Epithelial cell of proximal tubule (primary cell): ENCODE measurements at regions not wholly inside any gene's neighbourhood (a gene's known extent, or its start where the extent isn't known, plus 50 kb on each side); places are given as distances from the start of the nearest gene placed in this dataset.

Source experiments
- DNase-seq: peaks from one replicate; pipeline ENCODE4 v3.0.0-alpha.2; 2011; ENCODE audit warnings: low read depth
- H3K4me3 ChIP-seq: 2 replicates; pipeline ENCODE4 v1.5.1; 2011; ENCODE audit warnings: low read depth, mild to moderate bottlenecking, low read length
- TF ChIP-seq, protein P1 (sequence below): conservative IDR thresholded peaks from 2 replicates; pipeline ENCODE4 v1.5.1; 2012; ENCODE audit warnings: low read depth, mild to moderate bottlenecking, low read length

DNA sequence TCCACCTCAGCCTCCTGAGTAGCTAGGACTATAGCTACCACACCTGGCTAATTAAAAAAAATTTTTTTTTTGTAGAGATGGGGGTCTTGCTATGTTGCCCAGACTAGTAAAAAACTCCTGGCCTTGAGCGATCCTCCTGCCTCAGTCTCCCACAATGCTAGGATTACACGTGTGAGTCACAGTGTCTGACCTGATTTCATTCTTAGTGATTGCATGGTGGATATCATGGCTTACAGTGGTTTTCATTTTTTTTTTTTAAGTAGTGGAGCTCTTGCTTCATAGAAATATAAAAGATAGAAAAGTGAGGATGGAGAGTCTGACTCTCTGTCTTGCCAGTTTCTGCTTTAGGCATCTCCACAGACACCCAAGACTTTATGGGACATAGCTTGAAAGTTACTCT is 83.6 kb downstream of the CDC42EP3 start:
- no peak for DNase-seq
- TF ChIP-seq, protein P1, sequence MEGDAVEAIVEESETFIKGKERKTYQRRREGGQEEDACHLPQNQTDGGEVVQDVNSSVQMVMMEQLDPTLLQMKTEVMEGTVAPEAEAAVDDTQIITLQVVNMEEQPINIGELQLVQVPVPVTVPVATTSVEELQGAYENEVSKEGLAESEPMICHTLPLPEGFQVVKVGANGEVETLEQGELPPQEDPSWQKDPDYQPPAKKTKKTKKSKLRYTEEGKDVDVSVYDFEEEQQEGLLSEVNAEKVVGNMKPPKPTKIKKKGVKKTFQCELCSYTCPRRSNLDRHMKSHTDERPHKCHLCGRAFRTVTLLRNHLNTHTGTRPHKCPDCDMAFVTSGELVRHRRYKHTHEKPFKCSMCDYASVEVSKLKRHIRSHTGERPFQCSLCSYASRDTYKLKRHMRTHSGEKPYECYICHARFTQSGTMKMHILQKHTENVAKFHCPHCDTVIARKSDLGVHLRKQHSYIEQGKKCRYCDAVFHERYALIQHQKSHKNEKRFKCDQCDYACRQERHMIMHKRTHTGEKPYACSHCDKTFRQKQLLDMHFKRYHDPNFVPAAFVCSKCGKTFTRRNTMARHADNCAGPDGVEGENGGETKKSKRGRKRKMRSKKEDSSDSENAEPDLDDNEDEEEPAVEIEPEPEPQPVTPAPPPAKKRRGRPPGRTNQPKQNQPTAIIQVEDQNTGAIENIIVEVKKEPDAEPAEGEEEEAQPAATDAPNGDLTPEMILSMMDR = no peak
- no peak overlapping the region for H3K4me3 ChIP-seq

DNA sequence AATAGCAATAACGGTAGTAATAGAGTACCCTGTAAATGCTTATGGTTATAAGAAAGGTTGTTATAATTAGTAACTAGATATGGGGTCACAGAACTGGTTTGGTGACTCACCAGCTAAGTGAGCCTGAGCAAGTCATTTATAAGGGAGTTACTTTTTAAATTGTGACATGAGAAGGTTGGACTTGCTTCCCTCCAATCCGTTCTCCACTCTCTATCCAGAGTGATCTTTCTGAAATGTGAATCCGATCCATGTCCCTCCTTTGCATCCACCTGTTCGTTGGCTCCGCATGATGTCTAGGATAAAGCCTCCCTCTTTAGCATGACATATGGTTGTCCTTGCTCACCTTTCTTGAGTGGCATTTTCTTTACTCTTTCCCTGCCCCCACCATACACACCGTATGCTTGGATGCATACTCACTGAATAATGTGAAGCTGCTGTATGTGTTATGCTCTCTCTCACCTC is 83.1 kb downstream of the CDC42EP3 start:
- TF ChIP-seq, protein P1 = no peak
- no peak for DNase-seq
- no peak overlapping the region for H3K4me3 ChIP-seq

DNA sequence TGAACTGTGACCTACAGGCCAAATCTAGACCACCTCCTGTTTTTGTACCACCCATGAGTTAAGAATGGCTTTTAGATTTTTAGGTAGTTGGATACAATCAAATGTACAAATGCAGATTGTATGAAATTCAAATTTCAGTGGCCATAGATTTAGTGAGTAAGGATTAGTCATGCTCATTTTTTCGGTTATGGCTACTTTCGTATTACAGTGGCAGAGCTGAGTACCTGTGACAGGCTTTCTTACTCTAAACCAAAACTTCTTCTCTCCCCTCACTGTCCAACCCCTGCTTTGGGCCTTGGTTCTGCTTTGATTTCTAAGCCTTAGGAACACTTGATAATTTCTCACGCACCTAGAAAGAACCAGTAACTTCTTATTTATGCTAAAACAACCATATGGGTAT is 82.1 kb downstream of the CDC42EP3 start:
- DNase-seq = no peak
- H3K4me3 ChIP-seq = no peak overlapping the region
- TF ChIP-seq, protein P1 = no peak

DNA sequence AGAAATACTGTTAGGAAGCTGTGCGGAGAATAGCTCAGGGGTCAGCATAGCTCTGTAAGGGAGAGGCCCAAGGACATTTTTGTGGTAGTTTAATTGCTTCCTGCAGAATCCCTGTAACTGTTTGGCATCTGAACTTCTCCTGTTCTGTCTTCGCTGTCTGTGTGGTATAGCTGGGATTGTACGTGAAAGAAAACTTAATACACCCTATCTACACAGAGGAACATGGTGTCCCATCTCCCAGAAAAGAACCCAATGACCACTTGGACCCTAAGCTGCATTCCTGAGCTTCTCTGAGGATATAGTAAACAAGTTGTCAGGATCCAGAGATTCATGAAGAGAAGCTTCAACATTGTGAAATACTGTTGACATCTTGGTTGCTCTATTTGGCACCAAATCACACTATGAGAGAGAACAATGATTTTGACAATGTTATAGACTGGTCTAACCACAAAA is 81.3 kb downstream of the CDC42EP3 start:
- TF ChIP-seq, protein P1 = no peak
- H3K4me3 ChIP-seq = no peak overlapping the region
- no peak for DNase-seq
